ENCODE measurements at regions not wholly inside any gene's neighbourhood (a gene's known extent, or its start where the extent isn't known, plus 50 kb on each side); places are given as distances from the start of the nearest gene placed in this dataset.

- H3K36me3 ChIP-seq (ENCODE audit: low read depth): no peaks in the 10 kb centered on the region
- no peak for ATAC-seq
- intact Hi-C loops (cut with DNase I, micrococcal nuclease): no loop called here
- no peaks in the 10 kb centered on the region for H3K9me3 ChIP-seq
- no peak for TF ChIP-seq CTCF (IDR thresholded peaks at IDR 0.05)
- H3K4me1 ChIP-seq (ENCODE audit: low read depth): no peaks in the 10 kb centered on the region
- no peak for DNase-seq
- H3K4me3 ChIP-seq: no peak overlapping the region
Observed at GRCh38 chr12:78799649-78800048, 64.9 kb upstream of the SYT1 start.

DNA sequence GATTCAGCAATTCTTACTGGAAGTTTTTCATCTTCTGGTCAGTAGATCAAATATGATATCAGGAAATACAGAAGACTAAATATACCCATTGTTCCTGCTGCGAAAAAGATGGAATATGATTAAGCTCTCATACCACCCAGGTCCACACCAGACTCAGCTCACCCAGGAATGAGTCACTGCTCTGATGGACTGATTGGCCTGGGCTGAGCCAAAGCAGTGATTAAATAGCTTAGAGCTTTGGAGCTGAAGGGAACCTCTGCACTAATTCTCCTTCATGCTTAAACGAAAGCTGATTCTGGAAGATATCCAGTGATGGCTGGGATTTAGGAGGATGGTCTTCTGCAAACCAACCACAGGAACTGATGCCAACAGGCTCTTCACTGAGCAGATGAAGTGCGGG, 62.0 kb upstream of the SYT1 start:
- no peaks in the 10 kb centered on the region for H3K9me3 ChIP-seq
- TF ChIP-seq CTCF (IDR thresholded peaks at IDR 0.05): no peak
- no peaks in the 10 kb centered on the region for H3K4me1 ChIP-seq (ENCODE audit: low read depth)
- ATAC-seq (no peak), DNase-seq (no peak)
- intact Hi-C loops (cut with DNase I, micrococcal nuclease): no loop called here
- no peaks in the 10 kb centered on the region for H3K36me3 ChIP-seq (ENCODE audit: low read depth)
- H3K4me3 ChIP-seq: no peak overlapping the region

DNA sequence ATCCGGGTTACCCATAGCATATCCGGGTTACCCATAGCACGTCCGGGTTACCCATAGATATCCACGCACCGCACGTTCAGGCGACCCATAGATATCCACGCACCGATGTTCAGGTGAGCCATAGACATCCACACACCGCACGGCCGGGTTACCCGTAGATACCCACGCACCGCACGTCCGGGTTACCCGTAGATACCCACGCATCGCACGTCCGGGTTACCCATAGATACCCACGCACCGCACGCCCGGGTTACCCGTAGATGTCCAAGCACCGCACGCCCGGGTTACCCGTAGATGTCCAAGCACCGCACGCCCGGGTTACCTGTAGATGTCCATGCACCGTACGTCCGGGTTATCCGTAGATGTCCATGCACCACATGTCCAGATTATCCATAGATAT, 60.3 kb upstream of the SYT1 start:
- intact Hi-C loops (cut with DNase I, micrococcal nuclease): no loop called here
- Histone ChIP-seq H3K36me3 (ENCODE audit: low read depth) (no peaks in the 10 kb centered on the region), H3K4me3 (no peak overlapping the region), H3K4me1 (ENCODE audit: low read depth) (no peaks in the 10 kb centered on the region), H3K9me3 (no peaks in the 10 kb centered on the region)
- no peak for DNase-seq
- no peak for ATAC-seq
- no peak for TF ChIP-seq CTCF (IDR thresholded peaks at IDR 0.05)
